ENCODE measurements at regions not wholly inside any gene's neighbourhood (a gene's known extent, or its start where the extent isn't known, plus 50 kb on each side); places are given as distances from the start of the nearest gene placed in this dataset.

- no peak for TF ChIP-seq EP300 (IDR thresholded peaks at IDR 0.05)
- TF ChIP-seq CTCF (IDR thresholded peaks at IDR 0.05) = no peak
- TF ChIP-seq POLR2A (IDR thresholded peaks at IDR 0.05) = no peak
- no peak for TF ChIP-seq POLR2AphosphoS5 (IDR thresholded peaks at IDR 0.05)
Observed at GRCh38 chr7:9621927-9622326, 1188.5 kb downstream of the NXPH1 start.

Measured in sigmoid colon (tissue), 4 donors.